ENCODE measurements at regions not wholly inside any gene's neighbourhood (a gene's known extent, or its start where the extent isn't known, plus 50 kb on each side); places are given as distances from the start of the nearest gene placed in this dataset.
"Not testable (repeated sequence)": the region's sequence is repeated elsewhere in the genome, so short reads cannot be mapped to it uniquely, and the experiment has no call there.

GRCh38 chr7:6934981-6935380 is 108.9 kb upstream of the CCZ1B start:
- Histone ChIP-seq H3K36me3 (no peaks in the 10 kb centered on the region), H3K4me1 (no peaks in the 10 kb centered on the region), H3K27ac (no peak overlapping the region), H3K27me3 (no peaks in the 10 kb centered on the region), H3K4me3 (no peak overlapping the region), H3K9me3 (no peaks in the 10 kb centered on the region)
- ATAC-seq: no peak
- no peak for TF ChIP-seq EP300 (IDR thresholded peaks at IDR 0.05)
- TF ChIP-seq POLR2AphosphoS5 (IDR thresholded peaks at IDR 0.05): no peak
- TF ChIP-seq CTCF (IDR thresholded peaks at IDR 0.05): no peak
- no peak for TF ChIP-seq POLR2A (IDR thresholded peaks at IDR 0.05)
- no CpG with 5 or more reads among the region's 21 CpGs for WGBS, 2 donors (ENCODE audit: low coverage in 1 of 2)

GRCh38 chr7:6936626-6937025 is 110.6 kb upstream of the CCZ1B start:
- not testable (repeated sequence) for H3K4me1 ChIP-seq, H3K9me3 ChIP-seq, H3K36me3 ChIP-seq, H3K27ac ChIP-seq, H3K27me3 ChIP-seq, H3K4me3 ChIP-seq, ATAC-seq
- 79% methylated on average over 6 of the region's 7 CpGs; no CpG with 5 or more reads in 1 of the 2 donors for WGBS, 2 donors (ENCODE audit: low coverage in 1 of 2)

- ATAC-seq: not testable (repeated sequence)
- 62% methylated on average over 3 of the region's 9 CpGs; no CpG with 5 or more reads in 1 of the 2 donors for WGBS, 2 donors (ENCODE audit: low coverage in 1 of 2)
These were observed 111.7 kb upstream of the CCZ1B start for GRCh38 chr7:6937746-6938145.

GRCh38 chr7:6938284-6938683 is 112.2 kb upstream of the CCZ1B start:
- ATAC-seq, H3K27ac ChIP-seq, H3K9me3 ChIP-seq, H3K27me3 ChIP-seq, H3K36me3 ChIP-seq, H3K4me3 ChIP-seq, H3K4me1 ChIP-seq: not testable (repeated sequence)
- peak in 1 of 4 experiments; percentile 39 for TF ChIP-seq CTCF (IDR thresholded peaks at IDR 0.05)
- WGBS, 2 donors (ENCODE audit: low coverage in 1 of 2): 34% methylated on average over 4 of the region's 4 CpGs; no CpG with 5 or more reads in 1 of the 2 donors

More at GRCh38 chr7:6937746-6938145, 111.7 kb upstream of the CCZ1B start:
- not testable (repeated sequence) for H3K36me3 ChIP-seq, H3K27ac ChIP-seq, H3K9me3 ChIP-seq, H3K4me1 ChIP-seq, H3K4me3 ChIP-seq, H3K27me3 ChIP-seq

GRCh38 chr7:6939126-6939525 is 113.1 kb upstream of the CCZ1B start:
- not testable (repeated sequence) for ATAC-seq, H3K36me3 ChIP-seq, H3K4me3 ChIP-seq, H3K27ac ChIP-seq, H3K27me3 ChIP-seq, H3K4me1 ChIP-seq, H3K9me3 ChIP-seq
- WGBS, 2 donors (ENCODE audit: low coverage in 1 of 2): 67 to 79% methylated on average over 1 to 4 of the region's 11 CpGs

GRCh38 chr7:6939896-6940295 is 113.8 kb upstream of the CCZ1B start:
- not testable (repeated sequence) for H3K4me1 ChIP-seq

GRCh38 chr7:6946873-6947272 is 120.8 kb upstream of the CCZ1B start:
- not testable (repeated sequence) for H3K27me3 ChIP-seq, H3K4me3 ChIP-seq, H3K9me3 ChIP-seq, H3K36me3 ChIP-seq, H3K4me1 ChIP-seq, H3K27ac ChIP-seq, ATAC-seq
- WGBS, 2 donors (ENCODE audit: low coverage in 1 of 2): 80 to 82% methylated on average over 3 to 5 of the region's 5 CpGs

More at GRCh38 chr7:6939896-6940295, 113.8 kb upstream of the CCZ1B start:
- not testable (repeated sequence) for H3K4me3 ChIP-seq, ATAC-seq, H3K27ac ChIP-seq, H3K36me3 ChIP-seq, H3K27me3 ChIP-seq, H3K9me3 ChIP-seq
- 90% methylated on average over 7 of the region's 17 CpGs; no CpG with 5 or more reads in 1 of the 2 donors for WGBS, 2 donors (ENCODE audit: low coverage in 1 of 2)

- not testable (repeated sequence) for H3K27me3 ChIP-seq, H3K27ac ChIP-seq, H3K4me1 ChIP-seq, H3K4me3 ChIP-seq, H3K9me3 ChIP-seq, ATAC-seq, H3K36me3 ChIP-seq
- WGBS, 2 donors (ENCODE audit: low coverage in 1 of 2): 7 to 32% methylated on average over 14 to 15 of the region's 15 CpGs
These were observed 124.2 kb upstream of the CCZ1B start for GRCh38 chr7:6950231-6950630.

- H3K27me3 ChIP-seq, ATAC-seq, H3K36me3 ChIP-seq, H3K9me3 ChIP-seq, H3K4me3 ChIP-seq, H3K27ac ChIP-seq, H3K4me1 ChIP-seq: not testable (repeated sequence)
- 88 to 100% methylated on average over 2 of the region's 2 CpGs for WGBS, 2 donors (ENCODE audit: low coverage in 1 of 2)
These were observed 125.5 kb upstream of the CCZ1B start for GRCh38 chr7:6951553-6951952.

Measured in gastroesophageal sphincter (tissue), 4 donors.